HG03558 (cell line): ENCODE measurements at regions not wholly inside any gene's neighbourhood (a gene's known extent, or its start where the extent isn't known, plus 50 kb on each side); places are given as distances from the start of the nearest gene placed in this dataset.

ENCODE experiments used
- ATAC-seq: cut with Tn5 transposase; IDR thresholded peaks from one replicate; pipeline ENCODE4 v1.9.1; 2021; ENCODE audit warnings: moderate number of reproducible peaks; ENCODE audit not compliant: unreplicated experiment; ENCODE audit errors: extremely low read depth

GRCh38 chr5:54753034-54753433 lies 232.4 kb downstream of the ESM1 start:
- no peak for ATAC-seq

- ATAC-seq = no peak
Observed at GRCh38 chr5:54748527-54748926, 231.0 kb downstream of the SNX18 start.

- no peak for ATAC-seq
Observed at GRCh38 chr5:54746777-54747398, 229.3 kb downstream of the SNX18 start.

GRCh38 chr5:54746346-54746745 lies 228.8 kb downstream of the SNX18 start:
- no peak for ATAC-seq

GRCh38 chr5:54745599-54745998 lies 228.0 kb downstream of the SNX18 start:
- ATAC-seq = no peak

- ATAC-seq = peak; percentile 72
Observed at GRCh38 chr5:54743997-54744788, 226.6 kb downstream of the SNX18 start.

- no peak for ATAC-seq
Observed at GRCh38 chr5:54743581-54743980, 226.0 kb downstream of the SNX18 start.

- ATAC-seq = no peak
Observed at GRCh38 chr5:54742417-54742891, 224.9 kb downstream of the SNX18 start.

GRCh38 chr5:54741711-54742110 lies 224.2 kb downstream of the SNX18 start:
- no peak for ATAC-seq

GRCh38 chr5:54740141-54740540 lies 222.6 kb downstream of the SNX18 start:
- ATAC-seq = no peak

- no peak for ATAC-seq
Observed at GRCh38 chr5:54739371-54739770, 221.8 kb downstream of the SNX18 start.

- no peak for ATAC-seq
Observed at GRCh38 chr5:54738973-54739367, 221.4 kb downstream of the SNX18 start.

- ATAC-seq = no peak
Observed at GRCh38 chr5:54738118-54738972, 220.8 kb downstream of the SNX18 start.

- ATAC-seq = no peak
Observed at GRCh38 chr5:54736003-54736797, 218.6 kb downstream of the SNX18 start.

GRCh38 chr5:54733101-54733500 lies 215.5 kb downstream of the SNX18 start:
- ATAC-seq = no peak

- ATAC-seq = no peak
Observed at GRCh38 chr5:54732108-54732507, 214.5 kb downstream of the SNX18 start.

- no peak for ATAC-seq
Observed at GRCh38 chr5:54728588-54728915, 211.0 kb downstream of the SNX18 start.

GRCh38 chr5:54727874-54728587 lies 210.5 kb downstream of the SNX18 start:
- ATAC-seq = no peak

- ATAC-seq = no peak
Observed at GRCh38 chr5:54725391-54726280, 208.1 kb downstream of the SNX18 start.
